Liver (tissue), 8 donors: ENCODE measurements at regions not wholly inside any gene's neighbourhood (a gene's known extent, or its start where the extent isn't known, plus 50 kb on each side); places are given as distances from the start of the nearest gene placed in this dataset.

Source experiments
- DNase-seq: peaks from one replicate; pipeline ENCODE4 v3.0.0-alpha.2; 2017; ENCODE audit warnings: low spot score
- H3K27ac ChIP-seq, 2 donors: one replicate each; pipeline ENCODE4 v1.7.0; 2013; ENCODE audit warnings: inconsistent platforms in 2 of 2, low read length in 2 of 2, control low read depth in 1 of 2, low read depth in 1 of 2, mild to moderate bottlenecking in 1 of 2
- H3K27me3 ChIP-seq, 4 donors: one replicate each; pipeline versions ENCODE4 v1.6.1 to v1.7.0; 2013; ENCODE audit warnings: low read length in 3 of 4, inconsistent platforms in 1 of 4, mild to moderate bottlenecking in 1 of 4, moderate library complexity in 1 of 4; ENCODE audit not compliant: control insufficient read depth in 4 of 4, insufficient read depth in 4 of 4
- H3K36me3 ChIP-seq, 4 donors: one replicate each; pipeline versions ENCODE4 v1.6.1 to v1.7.0; 2013; ENCODE audit warnings: low read length in 3 of 4, mild to moderate bottlenecking in 3 of 4, low read depth in 1 of 4, moderate library complexity in 1 of 4; ENCODE audit not compliant: control insufficient read depth in 4 of 4, insufficient read depth in 3 of 4
- H3K4me1 ChIP-seq, 4 donors: one replicate each; pipeline versions ENCODE4 v1.6.1 to v1.7.0; 2013; ENCODE audit warnings: low read length in 3 of 4, mild to moderate bottlenecking in 3 of 4, moderate library complexity in 1 of 4; ENCODE audit not compliant: control insufficient read depth in 4 of 4, insufficient read depth in 4 of 4
- H3K4me3 ChIP-seq, 3 donors: one replicate each; pipeline versions ENCODE4 v1.6.1 to v1.7.0; 2013; ENCODE audit warnings: low read length in 3 of 3, control low read depth in 1 of 3, low read depth in 1 of 3, mild to moderate bottlenecking in 1 of 3
- H3K9ac ChIP-seq, 2 donors: one replicate each; pipeline ENCODE4 v1.7.0; 2013; ENCODE audit warnings: low read length in 2 of 2, mild to moderate bottlenecking in 2 of 2, moderate library complexity in 2 of 2, control low read depth in 1 of 2, low read depth in 1 of 2
- H3K9me3 ChIP-seq, 4 donors: one replicate each; pipeline versions ENCODE4 v1.6.1 to v1.7.0; 2013; ENCODE audit warnings: low read length in 3 of 4; ENCODE audit not compliant: control insufficient read depth in 4 of 4
- EGR1 ChIP-seq, 2 donors: IDR thresholded peaks; 2 replicates each; pipeline ENCODE4 v1.6.1; 2016 to 2018; ENCODE audit warnings: antibody characterized with exemption in 2 of 2, low read depth in 2 of 2
- FOXA1 ChIP-seq: IDR thresholded peaks from 2 replicates; pipeline ENCODE4 v1.6.1; 2016; ENCODE audit warnings: antibody characterized with exemption
- FOXA2 ChIP-seq: IDR thresholded peaks from 2 replicates; pipeline ENCODE4 v1.6.1; 2016; ENCODE audit warnings: antibody characterized with exemption
- GABPA ChIP-seq, 2 donors: IDR thresholded peaks in 1 of 2; conservative IDR thresholded peaks in 1 of 2; 2 replicates each; pipeline ENCODE4 v1.6.1; 2016; ENCODE audit warnings: antibody characterized with exemption in 2 of 2, mild to moderate bottlenecking in 1 of 2, moderate library complexity in 1 of 2
- HNF4A ChIP-seq, 2 donors: conservative IDR thresholded peaks; 2 replicates each; pipeline ENCODE4 v1.6.1; 2016; ENCODE audit warnings: antibody characterized with exemption in 2 of 2, mild to moderate bottlenecking in 2 of 2
- HNF4G ChIP-seq: IDR thresholded peaks from 2 replicates; pipeline ENCODE4 v1.6.1; 2016; ENCODE audit warnings: antibody characterized with exemption
- JUND ChIP-seq, 2 donors: IDR thresholded peaks; 2 replicates each; pipeline ENCODE4 v1.6.1; 2016; ENCODE audit warnings: antibody characterized with exemption in 2 of 2
- MAX ChIP-seq: IDR thresholded peaks from 2 replicates; pipeline ENCODE4 v1.6.1; 2016; ENCODE audit warnings: antibody characterized with exemption
- NR2F2 ChIP-seq: IDR thresholded peaks from 2 replicates; pipeline ENCODE4 v1.6.1; 2016; ENCODE audit warnings: antibody characterized with exemption
- RAD21 ChIP-seq, 2 donors: IDR thresholded peaks; 2 replicates each; pipeline ENCODE4 v1.6.1; 2016; ENCODE audit warnings: antibody characterized with exemption in 2 of 2, mild to moderate bottlenecking in 2 of 2
- RXRA ChIP-seq, 2 donors: IDR thresholded peaks; 2 replicates each; pipeline ENCODE4 v1.6.1; 2017 to 2018; ENCODE audit warnings: antibody characterized with exemption in 2 of 2, mild to moderate bottlenecking in 1 of 2
- SP1 ChIP-seq: IDR thresholded peaks from 2 replicates; pipeline ENCODE4 v1.6.1; 2018; ENCODE audit warnings: antibody characterized with exemption, mild to moderate bottlenecking
- TAF1 ChIP-seq: conservative IDR thresholded peaks from 2 replicates; pipeline ENCODE4 v1.6.1; 2016; ENCODE audit warnings: antibody characterized with exemption, mild to moderate bottlenecking
- YY1 ChIP-seq: IDR thresholded peaks from 2 replicates; pipeline ENCODE4 v1.6.1; 2016; ENCODE audit warnings: antibody characterized with exemption, mild to moderate bottlenecking
- WGBS: extraction: QIAGEN DNeasy Blood & Tissue Kit; methylation state at CpG from one replicate; pipeline ENCODE4 v1.1.7; 2013; 5-methylcytosine and 5-hydroxymethylcytosine counted together
- TF ChIP-seq, protein P1 (sequence below): IDR thresholded peaks from 2 replicates; pipeline ENCODE4 v1.6.1; 2016; ENCODE audit warnings: antibody characterized with exemption
- TF ChIP-seq, protein P2 (sequence below): IDR thresholded peaks from 2 replicates; pipeline ENCODE4 v1.6.1; 2016; ENCODE audit warnings: antibody characterized with exemption, mild to moderate bottlenecking
- TF ChIP-seq, protein P3 (sequence below): IDR thresholded peaks from 2 replicates; pipeline ENCODE4 v1.6.1; 2016; ENCODE audit warnings: antibody characterized with exemption
- TF ChIP-seq, protein P4 (sequence below): fragments of 150-350 bp; IDR thresholded peaks from 2 replicates; pipeline ENCODE4 v1.5.1; 2017; ENCODE audit warnings: improper control_type of control experiment, low read depth, low read length; ENCODE audit not compliant: missing input control
- donor health status: healthy.
- donor health status: healthy.
- donor health status: healthy.
- donor health status: healthy.
- donor health status: healthy.

DNA sequence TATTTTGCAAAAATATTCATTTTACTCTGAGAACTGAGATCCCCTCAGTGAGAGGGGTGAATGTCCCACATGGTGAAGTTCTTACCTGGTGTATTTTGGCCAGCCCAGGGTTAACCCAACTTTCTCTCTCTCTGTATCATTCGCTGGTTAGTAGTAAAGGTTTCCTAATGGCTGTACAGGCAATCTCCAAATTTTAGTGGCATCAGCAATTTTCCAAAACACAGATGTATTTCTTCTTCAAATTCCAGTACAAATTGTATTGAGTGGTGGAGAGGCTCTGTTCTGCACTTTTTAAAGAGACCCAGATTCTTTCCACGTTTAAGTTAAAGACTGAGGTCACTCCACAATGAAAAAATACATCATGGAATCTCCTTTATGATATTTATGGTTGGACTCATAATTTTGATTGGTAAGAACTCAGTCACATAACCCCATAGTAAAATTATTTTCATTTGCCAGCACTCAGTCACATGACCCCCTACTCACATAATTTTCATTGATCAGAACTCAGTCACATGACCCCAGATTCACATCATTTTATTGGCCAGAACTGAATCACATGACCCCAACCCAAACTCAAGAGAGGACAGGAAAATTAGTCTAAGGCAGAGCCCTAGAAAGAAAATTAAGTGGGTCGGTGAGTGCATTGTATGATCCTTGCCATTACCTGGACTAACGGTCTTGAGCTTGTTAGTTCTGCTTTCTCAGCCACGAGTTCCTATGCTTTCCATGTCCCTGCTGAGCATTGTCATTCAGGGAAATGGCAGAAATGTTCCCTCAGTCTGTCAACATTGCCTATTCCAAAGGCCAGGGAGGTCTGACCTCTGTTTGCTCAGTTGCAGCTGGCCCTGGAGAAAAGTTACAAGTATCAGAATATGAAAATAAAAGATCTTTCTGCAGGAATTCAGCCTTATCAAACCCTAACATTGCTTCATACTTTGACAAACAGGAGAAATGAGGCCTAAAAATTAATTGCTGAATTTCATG, 1536.2 kb downstream of the AACS start:
- Histone ChIP-seq H3K27ac (peak overlapping the region in 1 of 2 donors; percentile 26), H3K9me3 (no peaks in the 10 kb centered on the region), H3K4me1 (peaks cover 0 to 8% (median 0%) of the 10 kb centered on the region in 4 donors), H3K36me3 (no peaks in the 10 kb centered on the region), H3K27me3 (no peaks in the 10 kb centered on the region), H3K4me3 (no peak overlapping the region), H3K9ac (no peak overlapping the region)
- no peak for DNase-seq
- 54% methylated on average over 5 of the region's 5 CpGs for WGBS
- TF ChIP-seq RAD21 (IDR thresholded peaks at IDR 0.05) (peak in 1 of 2 donors; percentile 37), TAF1 (no peak), FOXA1 (peak; percentile 81), EGR1 (IDR thresholded peaks at IDR 0.05; ENCODE audit: low read depth in 2 of 2) (no peak), RXRA (IDR thresholded peaks at IDR 0.05) (peak; percentile 27 to 66), SP1 (peak; percentile 61), MAX (peak; percentile 58), GABPA (IDR thresholded peaks at IDR 0.05 in 1 of 2, conservative IDR thresholded peaks at IDR 0.05 in 1 of 2) (no peak), YY1 (peak; percentile 87), NR2F2 (peak; percentile 49), HNF4G (no peak), JUND (IDR thresholded peaks at IDR 0.05) (peak in 1 of 2 donors; percentile 57), HNF4A (conservative IDR thresholded peaks at IDR 0.05) (peak; percentile 66 to 81), FOXA2 (peak; percentile 87)
- TF ChIP-seq, protein P1, sequence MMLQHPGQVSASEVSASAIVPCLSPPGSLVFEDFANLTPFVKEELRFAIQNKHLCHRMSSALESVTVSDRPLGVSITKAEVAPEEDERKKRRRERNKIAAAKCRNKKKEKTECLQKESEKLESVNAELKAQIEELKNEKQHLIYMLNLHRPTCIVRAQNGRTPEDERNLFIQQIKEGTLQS, result no peak
- TF ChIP-seq, protein P2, sequence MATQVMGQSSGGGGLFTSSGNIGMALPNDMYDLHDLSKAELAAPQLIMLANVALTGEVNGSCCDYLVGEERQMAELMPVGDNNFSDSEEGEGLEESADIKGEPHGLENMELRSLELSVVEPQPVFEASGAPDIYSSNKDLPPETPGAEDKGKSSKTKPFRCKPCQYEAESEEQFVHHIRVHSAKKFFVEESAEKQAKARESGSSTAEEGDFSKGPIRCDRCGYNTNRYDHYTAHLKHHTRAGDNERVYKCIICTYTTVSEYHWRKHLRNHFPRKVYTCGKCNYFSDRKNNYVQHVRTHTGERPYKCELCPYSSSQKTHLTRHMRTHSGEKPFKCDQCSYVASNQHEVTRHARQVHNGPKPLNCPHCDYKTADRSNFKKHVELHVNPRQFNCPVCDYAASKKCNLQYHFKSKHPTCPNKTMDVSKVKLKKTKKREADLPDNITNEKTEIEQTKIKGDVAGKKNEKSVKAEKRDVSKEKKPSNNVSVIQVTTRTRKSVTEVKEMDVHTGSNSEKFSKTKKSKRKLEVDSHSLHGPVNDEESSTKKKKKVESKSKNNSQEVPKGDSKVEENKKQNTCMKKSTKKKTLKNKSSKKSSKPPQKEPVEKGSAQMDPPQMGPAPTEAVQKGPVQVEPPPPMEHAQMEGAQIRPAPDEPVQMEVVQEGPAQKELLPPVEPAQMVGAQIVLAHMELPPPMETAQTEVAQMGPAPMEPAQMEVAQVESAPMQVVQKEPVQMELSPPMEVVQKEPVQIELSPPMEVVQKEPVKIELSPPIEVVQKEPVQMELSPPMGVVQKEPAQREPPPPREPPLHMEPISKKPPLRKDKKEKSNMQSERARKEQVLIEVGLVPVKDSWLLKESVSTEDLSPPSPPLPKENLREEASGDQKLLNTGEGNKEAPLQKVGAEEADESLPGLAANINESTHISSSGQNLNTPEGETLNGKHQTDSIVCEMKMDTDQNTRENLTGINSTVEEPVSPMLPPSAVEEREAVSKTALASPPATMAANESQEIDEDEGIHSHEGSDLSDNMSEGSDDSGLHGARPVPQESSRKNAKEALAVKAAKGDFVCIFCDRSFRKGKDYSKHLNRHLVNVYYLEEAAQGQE, result peak; percentile 63
- TF ChIP-seq, protein P3, sequence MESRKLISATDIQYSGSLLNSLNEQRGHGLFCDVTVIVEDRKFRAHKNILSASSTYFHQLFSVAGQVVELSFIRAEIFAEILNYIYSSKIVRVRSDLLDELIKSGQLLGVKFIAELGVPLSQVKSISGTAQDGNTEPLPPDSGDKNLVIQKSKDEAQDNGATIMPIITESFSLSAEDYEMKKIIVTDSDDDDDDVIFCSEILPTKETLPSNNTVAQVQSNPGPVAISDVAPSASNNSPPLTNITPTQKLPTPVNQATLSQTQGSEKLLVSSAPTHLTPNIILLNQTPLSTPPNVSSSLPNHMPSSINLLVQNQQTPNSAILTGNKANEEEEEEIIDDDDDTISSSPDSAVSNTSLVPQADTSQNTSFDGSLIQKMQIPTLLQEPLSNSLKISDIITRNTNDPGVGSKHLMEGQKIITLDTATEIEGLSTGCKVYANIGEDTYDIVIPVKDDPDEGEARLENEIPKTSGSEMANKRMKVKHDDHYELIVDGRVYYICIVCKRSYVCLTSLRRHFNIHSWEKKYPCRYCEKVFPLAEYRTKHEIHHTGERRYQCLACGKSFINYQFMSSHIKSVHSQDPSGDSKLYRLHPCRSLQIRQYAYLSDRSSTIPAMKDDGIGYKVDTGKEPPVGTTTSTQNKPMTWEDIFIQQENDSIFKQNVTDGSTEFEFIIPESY, result no peak
- TF ChIP-seq, protein P4, sequence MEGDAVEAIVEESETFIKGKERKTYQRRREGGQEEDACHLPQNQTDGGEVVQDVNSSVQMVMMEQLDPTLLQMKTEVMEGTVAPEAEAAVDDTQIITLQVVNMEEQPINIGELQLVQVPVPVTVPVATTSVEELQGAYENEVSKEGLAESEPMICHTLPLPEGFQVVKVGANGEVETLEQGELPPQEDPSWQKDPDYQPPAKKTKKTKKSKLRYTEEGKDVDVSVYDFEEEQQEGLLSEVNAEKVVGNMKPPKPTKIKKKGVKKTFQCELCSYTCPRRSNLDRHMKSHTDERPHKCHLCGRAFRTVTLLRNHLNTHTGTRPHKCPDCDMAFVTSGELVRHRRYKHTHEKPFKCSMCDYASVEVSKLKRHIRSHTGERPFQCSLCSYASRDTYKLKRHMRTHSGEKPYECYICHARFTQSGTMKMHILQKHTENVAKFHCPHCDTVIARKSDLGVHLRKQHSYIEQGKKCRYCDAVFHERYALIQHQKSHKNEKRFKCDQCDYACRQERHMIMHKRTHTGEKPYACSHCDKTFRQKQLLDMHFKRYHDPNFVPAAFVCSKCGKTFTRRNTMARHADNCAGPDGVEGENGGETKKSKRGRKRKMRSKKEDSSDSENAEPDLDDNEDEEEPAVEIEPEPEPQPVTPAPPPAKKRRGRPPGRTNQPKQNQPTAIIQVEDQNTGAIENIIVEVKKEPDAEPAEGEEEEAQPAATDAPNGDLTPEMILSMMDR, result no peak
